Endothelial cell of umbilical vein (primary cell): ENCODE measurements at regions not wholly inside any gene's neighbourhood (a gene's known extent, or its start where the extent isn't known, plus 50 kb on each side); places are given as distances from the start of the nearest gene placed in this dataset.

Experiments used
- BruUV-seq: library from RNA; stranded (reverse); fragments of 400-500 nt; replicated peaks from 2 replicates; lab custom pipeline; 2021; lab: Mats Ljungman, UMichigan
- CTCF ChIA-PET: fragments of 300-600, 350-600 bp; sonication (Branson Sonifier 250); formaldehyde crosslinking; loops from one replicate; lab custom pipeline; 2021; ENCODE audit warnings: antibody characterized with exemption, inconsistent platforms; lab: Charles Lee
- POLR2A ChIA-PET: fragments of 300-600, 350-600 bp; sonication (Branson Sonifier 250); formaldehyde crosslinking; loops from one replicate; lab custom pipeline; 2021; ENCODE audit warnings: antibody characterized with exemption, inconsistent platforms; lab: Charles Lee
- DNase-seq: peaks from one replicate; pipeline ENCODE4 v3.0.0-alpha.2; 2011; ENCODE audit warnings: low read depth, low spot score
- FAIRE-seq: peaks from 2 replicates; lab custom pipeline; 2011; peaks lifted over from hg19 to GRCh38; lab: Jason Lieb, UNC
- H2AFZ ChIP-seq: 2 replicates; pipeline ENCODE4 v1.6.0; 2012; ENCODE audit warnings: low read depth, low read length, control low read depth, inconsistent platforms
- H3K27ac ChIP-seq: 2 replicates; pipeline ENCODE4 v1.5.1; 2011; ENCODE audit warnings: low read depth, mild to moderate bottlenecking, control low read depth, low read length, moderate library complexity; ENCODE audit not compliant: insufficient read depth
- H3K27me3 ChIP-seq, 2 experiments: 2 replicates each; pipeline versions ENCODE4 v1.6.0 to v1.6.1; 2011; ENCODE audit warnings: low read length in 2 of 2, mixed read lengths in 1 of 2; ENCODE audit not compliant: control insufficient read depth in 2 of 2, insufficient read depth in 2 of 2
- H3K36me3 ChIP-seq, 2 experiments: 2 replicates in 1 of 2; 3 replicates in 1 of 2; pipeline ENCODE4 v1.5.1; 2011; ENCODE audit warnings: low read length in 2 of 2, mild to moderate bottlenecking in 1 of 2, moderate library complexity in 1 of 2; ENCODE audit not compliant: control insufficient read depth in 2 of 2, insufficient read depth in 2 of 2; ENCODE audit errors: extremely low read depth in 1 of 2
- H3K4me1 ChIP-seq: 3 replicates; pipeline ENCODE4 v1.5.1; 2011; ENCODE audit warnings: mild to moderate bottlenecking, low read length; ENCODE audit not compliant: control insufficient read depth, insufficient read depth; ENCODE audit errors: extremely low read depth
- H3K4me2 ChIP-seq: 2 replicates; pipeline ENCODE4 v1.6.1; 2011; ENCODE audit warnings: low read length, control low read depth, mixed read lengths; ENCODE audit not compliant: insufficient read depth
- H3K4me3 ChIP-seq, 3 experiments: fragments of 200-600 bp in 1 of 3; sonication (generic), shearing (Covaris generic) in 1 of 3; replicated peaks in 1 of 3; 2 replicates each; pipeline ENCODE4 v1.5.1; 2011 to 2016; ENCODE audit warnings: control low read depth in 3 of 3, low read length in 3 of 3, mild to moderate bottlenecking in 2 of 3, inconsistent platforms in 1 of 3, low read depth in 1 of 3, moderate library complexity in 1 of 3; ENCODE audit not compliant: insufficient read depth in 1 of 3
- H3K79me2 ChIP-seq: 2 replicates; pipeline ENCODE4 v1.6.0; 2012; ENCODE audit warnings: low read length, inconsistent platforms; ENCODE audit not compliant: control insufficient read depth, insufficient read depth
- H3K9ac ChIP-seq: replicated peaks from 2 replicates; pipeline ENCODE3; 2011; ENCODE audit warnings: low read length, control low read depth; ENCODE audit not compliant: insufficient read depth; ENCODE audit errors: extremely low read depth
- H3K9me1 ChIP-seq: replicated peaks from 3 replicates; pipeline ENCODE4 v1.6.0; 2011; ENCODE audit warnings: mild to moderate bottlenecking, low read length; ENCODE audit not compliant: control insufficient read depth, insufficient read depth; ENCODE audit errors: extremely low read depth
- H3K9me3 ChIP-seq: replicated peaks from 2 replicates; pipeline ENCODE4 v1.5.1; 2012; ENCODE audit warnings: low read length, inconsistent platforms; ENCODE audit not compliant: control insufficient read depth, insufficient read depth
- H4K20me1 ChIP-seq: replicated peaks from 2 replicates; pipeline ENCODE3; 2011; ENCODE audit warnings: mild to moderate bottlenecking, low read length; ENCODE audit not compliant: control insufficient read depth, insufficient read depth; ENCODE audit errors: extremely low read depth
- CTCF ChIP-seq, 2 donors: IDR thresholded peaks; 1 replicate in 1 of 2; 2 replicates in 1 of 2; pipeline ENCODE4 v1.5.1; 2011; ENCODE audit warnings: low read length in 2 of 2, mild to moderate bottlenecking in 2 of 2, moderate library complexity in 2 of 2, control low read depth in 1 of 2, inconsistent platforms in 1 of 2, low read depth in 1 of 2; ENCODE audit not compliant: insufficient read depth in 1 of 2; ENCODE audit errors: extremely low read depth in 1 of 2
- EZH2 ChIP-seq: IDR thresholded peaks from 2 replicates; pipeline ENCODE4 v1.6.1; 2012; ENCODE audit warnings: borderline replicate concordance, low read depth, mild to moderate bottlenecking, moderate library complexity, low read length, inconsistent platforms; ENCODE audit not compliant: severe bottlenecking
- FOS ChIP-seq: IDR thresholded peaks from 2 replicates; pipeline ENCODE4 v1.6.1; 2011; ENCODE audit warnings: mild to moderate bottlenecking, low read length, moderate library complexity, borderline replicate concordance; ENCODE audit not compliant: insufficient read depth
- GATA2 ChIP-seq: IDR thresholded peaks from 2 replicates; pipeline ENCODE4 v1.7.0; 2011; ENCODE audit warnings: low read depth, mild to moderate bottlenecking, moderate library complexity, mixed read lengths, low read length; ENCODE audit not compliant: insufficient read length, insufficient read depth
- JUN ChIP-seq: IDR thresholded peaks from 2 replicates; pipeline ENCODE4 v1.6.1; 2011; ENCODE audit warnings: borderline replicate concordance, low read depth; ENCODE audit not compliant: insufficient read length, insufficient read depth
- MAX ChIP-seq: IDR thresholded peaks from 2 replicates; pipeline ENCODE4 v1.6.1; 2011; ENCODE audit not compliant: insufficient read depth, insufficient read length
- MYC ChIP-seq: IDR thresholded peaks from one replicate; pipeline ENCODE4 v1.6.1; 2011; ENCODE audit warnings: mild to moderate bottlenecking, low read depth, low read length
- POLR2A ChIP-seq: IDR thresholded peaks from 2 replicates; pipeline ENCODE4 v1.6.1; 2012; ENCODE audit warnings: low read depth, mild to moderate bottlenecking, control low read depth, low read length
- POLR2AphosphoS5 ChIP-seq: IDR thresholded peaks from 2 replicates; pipeline ENCODE4 v1.6.1; 2012; ENCODE audit warnings: low read depth, mild to moderate bottlenecking, control low read depth, low read length, moderate library complexity; ENCODE audit not compliant: insufficient read depth
- dilution Hi-C: fragments of 300-500 bp; cut with MboI; formaldehyde crosslinking; loops from one replicate; pipeline ENCODE4 v1.15.0; 2019; ENCODE audit warnings: low sequenced_read_pairs; ENCODE audit not compliant: extremely low pct_ligation_motif_present
- intact Hi-C: fragments of 100-400 bp; cut with micrococcal nuclease; formaldehyde crosslinking; loops from one replicate; pipeline ENCODE4 v1.10.0; 2022

GRCh38 chr6:14814016-14814415, 431.9 kb upstream of the JARID2 start:
- no peak overlapping the region for H3K9ac ChIP-seq
- no peak overlapping the region for H3K4me3 ChIP-seq
- H3K9me3 ChIP-seq: no peaks in the 10 kb centered on the region
- no peaks in the 10 kb centered on the region for H3K27me3 ChIP-seq
- BruUV-seq: no TSS peak
- H2AFZ ChIP-seq: no peak overlapping the region
- H3K9me1 ChIP-seq: no peaks in the 10 kb centered on the region
- DNase-seq: no peak
- dilution Hi-C loops: no loop called here
- POLR2A ChIA-PET: no interaction called here
- CTCF ChIA-PET: no interaction called here
- intact Hi-C loops: no loop called here
- no peak overlapping the region for H3K27ac ChIP-seq
- no peaks in the 10 kb centered on the region for H4K20me1 ChIP-seq
- TF ChIP-seq MYC (no peak), JUN (no peak), CTCF (IDR thresholded peaks at IDR 0.05; ENCODE audit: extremely low read depth in 1 of 2, insufficient read depth in 1 of 2, low read depth in 1 of 2, low read length in 2 of 2) (no peak), GATA2 (no peak), FOS (no peak), MAX (no peak), EZH2 (no peak), POLR2AphosphoS5 (no peak), POLR2A (no peak)
- H3K36me3 ChIP-seq: no peaks in the 10 kb centered on the region
- no peaks in the 10 kb centered on the region for H3K79me2 ChIP-seq
- no peak for FAIRE-seq
- H3K4me2 ChIP-seq: no peak overlapping the region
- no peaks in the 10 kb centered on the region for H3K4me1 ChIP-seq
